Activated B cell treated with CpG ODN at 0.5 μM for 24 hours (primary cell): ENCODE measurements at regions not wholly inside any gene's neighbourhood (a gene's known extent, or its start where the extent isn't known, plus 50 kb on each side); places are given as distances from the start of the nearest gene placed in this dataset.

ENCODE experiments used
- ATAC-seq: fragments of 200-7000 bp; cut with Tn5 transposase; one replicate; pipeline ENCODE4 v1.10.0; 2021; ENCODE audit warnings: low read depth, mild to moderate bottlenecking, moderate library complexity
- CTCF ChIA-PET: fragments of 350-600 bp; sonication (Branson Sonifier 250); formaldehyde crosslinking; loops from one replicate; lab custom pipeline; 2021; ENCODE audit warnings: antibody characterized with exemption; lab: Charles Lee
- POLR2A ChIA-PET: fragments of 350-600 bp; sonication (Branson Sonifier 250); formaldehyde crosslinking; loops from one replicate; lab custom pipeline; 2021; ENCODE audit warnings: antibody characterized with exemption; lab: Charles Lee
- DNase-seq: peaks from one replicate; pipeline ENCODE4 v3.0.0; 2022
- H3K27ac Mint-ChIP-seq: one replicate; pipeline ENCODE4 v1.8.0; 2020; ENCODE audit warnings: mixed read lengths
- H3K27me3 Mint-ChIP-seq: one replicate; pipeline ENCODE4 v1.8.0; 2021; ENCODE audit warnings: mixed read lengths
- H3K36me3 Mint-ChIP-seq: one replicate; pipeline ENCODE4 v1.8.0; 2021; ENCODE audit warnings: low read depth, mixed read lengths
- H3K4me1 Mint-ChIP-seq: one replicate; pipeline ENCODE4 v1.8.0; 2021; ENCODE audit warnings: mixed read lengths
- H3K4me3 Mint-ChIP-seq: one replicate; pipeline ENCODE4 v1.8.0; 2020; ENCODE audit warnings: mild to moderate bottlenecking, mixed read lengths
- H3K9me3 Mint-ChIP-seq: one replicate; pipeline ENCODE4 v1.8.0; 2020; ENCODE audit warnings: mixed read lengths
- CTCF ChIP-seq: fragments of 200-600 bp; IDR thresholded peaks from one replicate; pipeline ENCODE4 v1.8.0; 2022; ENCODE audit warnings: antibody characterized with exemption, mild to moderate bottlenecking
- intact Hi-C: fragments of 100-400 bp; cut with micrococcal nuclease; formaldehyde crosslinking; loops from one replicate; pipeline ENCODE4 v1.15.1; 2024

GRCh38 chr2:20150110-20150706 lies 74.7 kb downstream of the SDC1 start:
- H3K27ac Mint-ChIP-seq, result no peak overlapping the region
- no peak overlapping the region for H3K4me3 Mint-ChIP-seq
- CTCF ChIA-PET, result no interaction called here
- TF ChIP-seq CTCF, result no peak
- intact Hi-C loops, result no loop called here
- ATAC-seq, result no peak
- peaks cover 1% of the 10 kb centered on the region for H3K4me1 Mint-ChIP-seq
- peaks cover 34% of the 10 kb centered on the region for H3K27me3 Mint-ChIP-seq
- H3K36me3 Mint-ChIP-seq, result no peaks in the 10 kb centered on the region
- POLR2A ChIA-PET, result no interaction called here
- no peak for DNase-seq
- H3K9me3 Mint-ChIP-seq, result no peaks in the 10 kb centered on the region

- DNase-seq, result no peak
- Mint-ChIP-seq H3K4me1 (peaks cover 1% of the 10 kb centered on the region), H3K27me3 (peaks cover 35% of the 10 kb centered on the region), H3K36me3 (no peaks in the 10 kb centered on the region), H3K27ac (no peak overlapping the region), H3K4me3 (no peak overlapping the region), H3K9me3 (no peaks in the 10 kb centered on the region)
- POLR2A ChIA-PET, result no interaction called here
- ATAC-seq, result no peak
- CTCF ChIA-PET, result no interaction called here
- intact Hi-C loops, result no loop called here
- TF ChIP-seq CTCF, result no peak
These were observed 75.3 kb downstream of the SDC1 start for GRCh38 chr2:20149703-20150030.

- Mint-ChIP-seq H3K9me3 (no peaks in the 10 kb centered on the region), H3K36me3 (no peaks in the 10 kb centered on the region), H3K4me3 (no peak overlapping the region), H3K27ac (no peak overlapping the region), H3K27me3 (peaks cover 33% of the 10 kb centered on the region), H3K4me1 (peaks cover 1% of the 10 kb centered on the region)
- ATAC-seq, result no peak
- ChIA-PET POLR2A (no interaction called here), CTCF (no interaction called here)
- no peak for DNase-seq
- no peak for TF ChIP-seq CTCF
- intact Hi-C loops, result no loop called here
These were observed 75.8 kb downstream of the SDC1 start for GRCh38 chr2:20148923-20149702.

- intact Hi-C loops, result no loop called here
- POLR2A ChIA-PET, result no interaction called here
- no peaks in the 10 kb centered on the region for H3K9me3 Mint-ChIP-seq
- no peak for TF ChIP-seq CTCF
- H3K4me3 Mint-ChIP-seq, result no peak overlapping the region
- CTCF ChIA-PET, result no interaction called here
- DNase-seq (no peak), ATAC-seq (no peak)
- H3K4me1 Mint-ChIP-seq, result peaks cover 1% of the 10 kb centered on the region
- no peak overlapping the region for H3K27ac Mint-ChIP-seq
- H3K36me3 Mint-ChIP-seq, result no peaks in the 10 kb centered on the region
- peaks cover 30% of the 10 kb centered on the region for H3K27me3 Mint-ChIP-seq
These were observed 76.5 kb downstream of the SDC1 start for GRCh38 chr2:20148426-20148922.

GRCh38 chr2:20147351-20147750 lies 77.6 kb downstream of the SDC1 start:
- ATAC-seq (no peak), DNase-seq (no peak)
- intact Hi-C loops, result no loop called here
- Mint-ChIP-seq H3K27me3 (peaks cover 25% of the 10 kb centered on the region), H3K4me1 (peaks cover 1% of the 10 kb centered on the region), H3K4me3 (no peak overlapping the region), H3K9me3 (no peaks in the 10 kb centered on the region), H3K27ac (no peak overlapping the region), H3K36me3 (no peaks in the 10 kb centered on the region)
- TF ChIP-seq CTCF, result no peak
- POLR2A ChIA-PET, result no interaction called here
- CTCF ChIA-PET, result no interaction called here
